ENCODE measurements at regions not wholly inside any gene's neighbourhood (a gene's known extent, or its start where the extent isn't known, plus 50 kb on each side); places are given as distances from the start of the nearest gene placed in this dataset.

DNA sequence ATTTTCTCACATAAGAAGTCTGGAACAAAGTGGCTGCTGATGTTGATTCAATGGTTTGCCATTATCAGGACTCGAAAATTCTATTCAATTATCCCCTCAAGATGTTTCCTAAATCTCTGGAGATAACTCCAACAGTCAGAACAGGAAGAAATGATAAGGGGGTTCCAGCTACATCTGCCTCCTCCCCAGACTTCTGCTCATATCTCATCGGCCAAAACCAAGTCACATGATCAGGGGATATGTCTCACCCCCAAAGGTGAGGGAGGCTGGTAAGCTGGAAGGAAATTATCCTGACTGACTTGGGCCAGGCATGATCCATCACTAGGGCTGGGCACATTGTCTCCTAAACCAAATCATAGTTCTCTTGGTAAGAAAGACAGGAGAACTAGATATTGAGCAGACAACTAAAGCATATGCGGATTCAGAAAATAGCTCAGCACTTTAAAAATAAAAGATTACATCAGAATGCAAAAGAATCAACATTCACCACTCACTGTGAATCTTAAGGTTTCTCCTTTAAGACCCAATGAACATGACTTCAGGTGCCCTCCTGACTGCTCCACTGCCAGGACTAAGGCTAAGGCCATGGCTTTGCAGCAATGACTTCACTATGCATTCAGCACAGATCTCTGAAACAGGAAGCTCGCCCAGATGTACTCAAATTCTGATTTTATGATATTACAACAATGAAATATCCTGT lies 306.3 kb downstream of the ENC1 start:
- no peak for FAIRE-seq

DNA sequence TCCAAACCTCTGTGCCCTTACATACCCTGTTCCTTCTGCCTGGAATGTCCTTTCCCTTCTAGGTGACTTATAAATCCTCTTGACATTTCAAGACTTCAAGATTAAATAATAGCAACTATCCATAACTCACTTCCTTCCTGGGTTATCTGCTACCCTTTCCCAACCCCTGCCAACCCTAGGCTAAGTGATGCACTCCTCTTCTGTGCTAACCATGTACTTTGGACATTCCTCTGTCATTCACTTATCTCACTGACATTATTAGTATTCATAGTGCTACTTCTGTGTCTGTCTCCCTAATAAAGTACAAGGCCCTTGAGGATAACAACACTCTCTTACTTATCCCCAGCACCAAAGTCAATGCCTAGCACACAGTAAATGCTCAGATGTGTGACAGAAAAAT lies 307.1 kb downstream of the ENC1 start:
- Histone ChIP-seq H3K9me3 (replicated peaks; ENCODE audit: control insufficient read depth, insufficient read depth, low read length) (no peaks in the 10 kb centered on the region), H3K4me1 (ENCODE audit: control insufficient read depth, insufficient read depth, low read length) (no peaks in the 10 kb centered on the region), H3K36me3 (ENCODE audit: control insufficient read depth in 2 of 2, insufficient read depth in 2 of 2, low read length in 1 of 2) (no peaks in the 10 kb centered on the region), H3K27me3 (replicated peaks in 1 of 2; ENCODE audit: control insufficient read depth in 2 of 2, insufficient read depth in 2 of 2, low read length in 1 of 2) (no peaks in the 10 kb centered on the region), H3K4me2 (ENCODE audit: control insufficient read depth, insufficient read depth) (no peak overlapping the region), H3K27ac (ENCODE audit: control insufficient read depth, insufficient read depth) (no peak overlapping the region), H3K4me3 (no peak overlapping the region), H4K20me1 (ENCODE audit: control insufficient read depth, insufficient read depth) (no peaks in the 10 kb centered on the region), H3K9ac (ENCODE audit: control insufficient read depth, insufficient read depth, low read length) (no peak overlapping the region), H2AFZ (ENCODE audit: control insufficient read depth, low read depth, low read length) (no peak overlapping the region), H3K79me2 (ENCODE audit: control insufficient read depth, insufficient read depth, low read length) (no peaks in the 10 kb centered on the region)
- in situ Hi-C loops (cut with MboI), result no loop called here
- RAD21 ChIA-PET (ENCODE audit: unreplicated experiment), result no interaction called here
- no TSS peak for BruUV-seq (replicated peaks)
- ATAC-seq, result no peak
- DNase-seq (ENCODE audit: low read depth, low spot score), result no peak
- no peak for FAIRE-seq
- POLR2A ChIA-PET, result no interaction called here
- intact Hi-C loops (cut with micrococcal nuclease; ENCODE audit: unreplicated experiment), result no loop called here
- SMC1A ChIA-PET (ENCODE audit: uncharacterized antibody, unreplicated experiment), result interaction anchor here (1.6 kb wide), 1 partner anchor 304 kb away, joined by 4 read pairs; no protein-coding TSS in a partner anchor
- CTCF ChIA-PET, result interaction anchor here (1.5 kb wide), 1 partner anchor 10 kb away, joined by 5 read pairs; no protein-coding TSS in a partner anchor
- TF ChIP-seq, protein P1, sequence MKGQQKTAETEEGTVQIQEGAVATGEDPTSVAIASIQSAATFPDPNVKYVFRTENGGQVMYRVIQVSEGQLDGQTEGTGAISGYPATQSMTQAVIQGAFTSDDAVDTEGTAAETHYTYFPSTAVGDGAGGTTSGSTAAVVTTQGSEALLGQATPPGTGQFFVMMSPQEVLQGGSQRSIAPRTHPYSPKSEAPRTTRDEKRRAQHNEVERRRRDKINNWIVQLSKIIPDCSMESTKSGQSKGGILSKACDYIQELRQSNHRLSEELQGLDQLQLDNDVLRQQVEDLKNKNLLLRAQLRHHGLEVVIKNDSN (IDR thresholded peaks at IDR 0.05; ENCODE audit: borderline replicate concordance, extremely low read length, insufficient read depth, low read depth, low read length), result no peak
- TF ChIP-seq MEF2B (IDR thresholded peaks at IDR 0.05; ENCODE audit: partially characterized antibody, poor library complexity, severe bottlenecking), result no peak
- no peak for TF ChIP-seq CEBPB (IDR thresholded peaks at IDR 0.05; ENCODE audit: borderline replicate concordance in 1 of 2, low read depth in 2 of 2, low read length in 2 of 2)
- TF ChIP-seq CBFB (IDR thresholded peaks at IDR 0.05; ENCODE audit: low read depth), result no peak
- no peak for TF ChIP-seq GATAD2B (conservative IDR thresholded peaks at IDR 0.05; ENCODE audit: low read depth)
- TF ChIP-seq BRCA1 (IDR thresholded peaks at IDR 0.05; ENCODE audit: low read depth, low read length), result no peak
- TF ChIP-seq NR2C2 (IDR thresholded peaks at IDR 0.05; ENCODE audit: borderline replicate concordance, control insufficient read depth, insufficient read length, low read depth), result no peak
- TF ChIP-seq ZNF24 (IDR thresholded peaks at IDR 0.05), result no peak
- TF ChIP-seq SPI1 (IDR thresholded peaks at IDR 0.05; ENCODE audit: borderline replicate concordance, insufficient read depth, low read depth, low read length), result no peak
- TF ChIP-seq MYC (IDR thresholded peaks at IDR 0.05; ENCODE audit: insufficient read depth, insufficient read length, insufficient replicate concordance, low read length, severe bottlenecking), result no peak
- TF ChIP-seq, protein P2, sequence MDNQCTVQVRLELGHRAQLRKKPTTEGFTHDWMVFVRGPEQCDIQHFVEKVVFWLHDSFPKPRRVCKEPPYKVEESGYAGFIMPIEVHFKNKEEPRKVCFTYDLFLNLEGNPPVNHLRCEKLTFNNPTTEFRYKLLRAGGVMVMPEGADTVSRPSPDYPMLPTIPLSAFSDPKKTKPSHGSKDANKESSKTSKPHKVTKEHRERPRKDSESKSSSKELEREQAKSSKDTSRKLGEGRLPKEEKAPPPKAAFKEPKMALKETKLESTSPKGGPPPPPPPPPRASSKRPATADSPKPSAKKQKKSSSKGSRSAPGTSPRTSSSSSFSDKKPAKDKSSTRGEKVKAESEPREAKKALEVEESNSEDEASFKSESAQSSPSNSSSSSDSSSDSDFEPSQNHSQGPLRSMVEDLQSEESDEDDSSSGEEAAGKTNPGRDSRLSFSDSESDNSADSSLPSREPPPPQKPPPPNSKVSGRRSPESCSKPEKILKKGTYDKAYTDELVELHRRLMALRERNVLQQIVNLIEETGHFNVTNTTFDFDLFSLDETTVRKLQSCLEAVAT (IDR thresholded peaks at IDR 0.05), result no peak

More for the DNA sequence above, 306.3 kb downstream of the ENC1 start:
- POLR2A ChIA-PET, result no interaction called here
- TF ChIP-seq, protein P1 (IDR thresholded peaks at IDR 0.05; ENCODE audit: borderline replicate concordance, extremely low read length, insufficient read depth, low read depth, low read length), result no peak
- TF ChIP-seq CBX3 (IDR thresholded peaks at IDR 0.05; ENCODE audit: borderline replicate concordance, low read depth) (no peak), ZZZ3 (IDR thresholded peaks at IDR 0.05; ENCODE audit: control insufficient read depth, insufficient read length, low read depth) (no peak)
- no peak overlapping the region for H2AFZ ChIP-seq (ENCODE audit: control insufficient read depth, low read depth, low read length)
- in situ Hi-C loops (cut with MboI) (no loop called here), intact Hi-C loops (cut with micrococcal nuclease; ENCODE audit: unreplicated experiment) (no loop called here)
- no peaks in the 10 kb centered on the region for H3K4me1 ChIP-seq (ENCODE audit: control insufficient read depth, insufficient read depth, low read length)
- SMC1A ChIA-PET (ENCODE audit: uncharacterized antibody, unreplicated experiment), result interaction anchor here (1.1 to 1.6 kb wide), 2 partner anchors 25 to 303 kb away, joined by 3 to 4 read pairs; no protein-coding TSS in a partner anchor
- BruUV-seq (replicated peaks), result no TSS peak
- no peak for ATAC-seq
- no peaks in the 10 kb centered on the region for H3K9me3 ChIP-seq (replicated peaks; ENCODE audit: control insufficient read depth, insufficient read depth, low read length)
- RAD21 ChIA-PET (ENCODE audit: unreplicated experiment), result no interaction called here
- H3K27me3 ChIP-seq (replicated peaks in 1 of 2; ENCODE audit: control insufficient read depth in 2 of 2, insufficient read depth in 2 of 2, low read length in 1 of 2), result no peaks in the 10 kb centered on the region
- H3K79me2 ChIP-seq (ENCODE audit: control insufficient read depth, insufficient read depth, low read length), result no peaks in the 10 kb centered on the region
- no peak overlapping the region for H3K4me2 ChIP-seq (ENCODE audit: control insufficient read depth, insufficient read depth)
- CTCF ChIA-PET, result interaction anchor here (0.9 to 1.5 kb wide), 2 partner anchors 9 to 11 kb away, joined by 4 to 5 read pairs; no protein-coding TSS in a partner anchor
- H3K4me3 ChIP-seq, result no peak overlapping the region
- no peak overlapping the region for H3K9ac ChIP-seq (ENCODE audit: control insufficient read depth, insufficient read depth, low read length)
- no peak for DNase-seq (ENCODE audit: low read depth, low spot score)
- no peak overlapping the region for H3K27ac ChIP-seq (ENCODE audit: control insufficient read depth, insufficient read depth)
- 23% methylated on average over 4 of the region's 4 CpGs for WGBS (ENCODE audit: insufficient coverage, insufficient replicate concordance, low lambda C conversion rate, missing lambda C conversion rate)
- no peaks in the 10 kb centered on the region for H3K36me3 ChIP-seq (ENCODE audit: control insufficient read depth in 2 of 2, insufficient read depth in 2 of 2, low read length in 1 of 2)
- no peaks in the 10 kb centered on the region for H4K20me1 ChIP-seq (ENCODE audit: control insufficient read depth, insufficient read depth)
